K562 (cell line): ENCODE measurements at regions not wholly inside any gene's neighbourhood (a gene's known extent, or its start where the extent isn't known, plus 50 kb on each side); places are given as distances from the start of the nearest gene placed in this dataset.

Experiments used
- ATAC-seq: fragments of 200-7000 bp; cut with Tn5 transposase; 3 replicates; pipeline ENCODE4 v1.9.1; 2020; ENCODE audit warnings: moderate library complexity
- BruUV-seq: library from RNA; stranded (reverse); fragments of 400-500 nt; replicated peaks from 2 replicates; lab custom pipeline; 2021; lab: Mats Ljungman, UMichigan
- CTCF ChIA-PET: fragments of 300-600 bp; formaldehyde crosslinking; extraction: SDS; loops from one replicate; lab custom pipeline; 2021; ENCODE audit warnings: low intra/inter-chr PET ratio; lab: Yijun Ruan, JAX
- POLR2A ChIA-PET: fragments of 300-600, 350-650 bp; sonication (Branson Sonifier 250); formaldehyde crosslinking; extraction: SDS; loops from one replicate; lab custom pipeline; 2021; ENCODE audit warnings: antibody characterized with exemption, inconsistent platforms; lab: Yijun Ruan, JAX
- DNase-seq, 4 experiments: peaks; one replicate each; pipeline versions ENCODE4 v3.0.0 to v3.0.0-alpha.2; 2011 to 2018; ENCODE audit warnings: low spot score in 3 of 4, mixed read lengths in 3 of 4; ENCODE audit errors: extremely low read depth in 1 of 4
- FAIRE-seq: peaks from 2 replicates; lab custom pipeline; 2011; peaks lifted over from hg19 to GRCh38; lab: Jason Lieb, UNC
- H2AFZ ChIP-seq: 2 replicates; pipeline ENCODE4 v1.6.0; 2011; ENCODE audit warnings: low read depth, low read length, control low read depth, inconsistent platforms
- H3K27ac ChIP-seq: fragments of 200-600 bp; 3 replicates; pipeline ENCODE4 v1.8.0; 2011; ENCODE audit warnings: low read depth, mild to moderate bottlenecking, control low read depth, inconsistent platforms, low read length, moderate library complexity, mixed read lengths; ENCODE audit errors: extremely low read depth
- H3K27me3 ChIP-seq, 2 experiments: fragments of 300-600 bp in 1 of 2; 2 replicates in 1 of 2; 3 replicates in 1 of 2; pipeline versions ENCODE4 v1.6.0 to v1.8.0; 2011; ENCODE audit warnings: inconsistent platforms in 2 of 2, low read length in 2 of 2, mild to moderate bottlenecking in 1 of 2, mixed read lengths in 1 of 2, moderate library complexity in 1 of 2; ENCODE audit not compliant: control insufficient read depth in 2 of 2, insufficient read depth in 2 of 2
- H3K36me3 ChIP-seq: fragments of 300-600 bp; 3 replicates; pipeline ENCODE4 v1.8.0; 2011; ENCODE audit warnings: mild to moderate bottlenecking, low read length, inconsistent platforms; ENCODE audit not compliant: control insufficient read depth, insufficient read depth
- H3K4me1 ChIP-seq, 2 experiments: fragments of 200-600 bp in 1 of 2; replicated peaks in 1 of 2; 2 replicates in 1 of 2; 3 replicates in 1 of 2; pipeline versions ENCODE4 v1.5.1 to v1.8.0; 2011; ENCODE audit warnings: inconsistent platforms in 2 of 2, low read length in 2 of 2, mild to moderate bottlenecking in 1 of 2, mixed read lengths in 1 of 2, moderate library complexity in 1 of 2; ENCODE audit not compliant: control insufficient read depth in 2 of 2, insufficient read depth in 2 of 2
- H3K4me2 ChIP-seq: 2 replicates; pipeline ENCODE4 v1.6.1; 2011; ENCODE audit warnings: low read length, control low read depth, inconsistent platforms, mixed read lengths; ENCODE audit not compliant: insufficient read depth
- H3K4me3 ChIP-seq: fragments of 200-600 bp; sonication (generic), shearing (Covaris generic); 2 replicates; pipeline ENCODE4 v1.5.1; 2016; ENCODE audit warnings: control low read depth, inconsistent platforms
- H3K79me2 ChIP-seq: fragments of 200-600 bp; 3 replicates; pipeline ENCODE4 v1.8.0; 2011; ENCODE audit warnings: low read length, inconsistent platforms; ENCODE audit not compliant: control insufficient read depth, insufficient read depth
- H3K9ac ChIP-seq, 2 experiments: 2 replicates each; pipeline versions ENCODE4 v1.6.0 to v1.6.1; 2011; ENCODE audit warnings: low read depth in 2 of 2, low read length in 2 of 2, control low read depth in 1 of 2, inconsistent platforms in 1 of 2, mild to moderate bottlenecking in 1 of 2, mixed read lengths in 1 of 2; ENCODE audit not compliant: insufficient read depth in 1 of 2
- H3K9me1 ChIP-seq: one replicate; pipeline ENCODE4 v1.6.0; 2011; ENCODE audit warnings: inconsistent platforms, mild to moderate bottlenecking, low read length, moderate library complexity; ENCODE audit not compliant: control insufficient read depth, insufficient read depth
- H3K9me3 ChIP-seq: replicated peaks from 2 replicates; pipeline ENCODE4 v1.5.1; 2011; ENCODE audit warnings: low read depth, low read length, inconsistent platforms; ENCODE audit not compliant: control insufficient read depth, insufficient read depth
- H4K20me1 ChIP-seq: replicated peaks from 2 replicates; pipeline ENCODE4 v1.6.1; 2011; ENCODE audit warnings: low read length, inconsistent platforms, mixed read lengths; ENCODE audit not compliant: control insufficient read depth, insufficient read depth
- CBX1 ChIP-seq: sonication (generic); IDR thresholded peaks from 2 replicates; pipeline ENCODE4 v1.6.1; 2016; ENCODE audit warnings: antibody characterized with exemption, low read depth, mild to moderate bottlenecking
- CTBP1 ChIP-seq: fragments of 450-650 bp; IDR thresholded peaks from 2 replicates; pipeline ENCODE4 v1.6.1; 2016; ENCODE audit warnings: borderline replicate concordance
- DLX4 ChIP-seq: fragments of 250-450 bp; sonication (Bioruptor Pico); IDR thresholded peaks from 2 replicates; pipeline ENCODE4 v1.6.1; 2021; ENCODE audit warnings: mild to moderate bottlenecking
- E2F5 ChIP-seq: sonication (generic); formaldehyde crosslinking; IDR thresholded peaks from 2 replicates; pipeline ENCODE4 v1.8.0; 2022; ENCODE audit warnings: mild to moderate bottlenecking, missing genetic modification reagents
- ERF ChIP-seq: fragments of 450-650 bp; formaldehyde crosslinking; IDR thresholded peaks from 2 replicates; pipeline ENCODE4 v1.4.0; 2020; ENCODE audit warnings: mild to moderate bottlenecking, mixed read lengths
- KAT7 ChIP-seq: sonication (generic); formaldehyde crosslinking; IDR thresholded peaks from 2 replicates; pipeline ENCODE4 v1.8.0; 2022; ENCODE audit warnings: missing genetic modification reagents, mild to moderate bottlenecking, borderline replicate concordance
- MTA3 ChIP-seq: fragments of 450-650 bp; formaldehyde crosslinking; IDR thresholded peaks from 2 replicates; pipeline ENCODE4 v1.6.1; 2017; ENCODE audit warnings: mild to moderate bottlenecking, borderline replicate concordance
- PRMT5 ChIP-seq: sonication (generic); formaldehyde crosslinking; IDR thresholded peaks from 2 replicates; pipeline ENCODE4 v1.5.0; 2020; ENCODE audit warnings: missing genetic modification reagents
- PTRF ChIP-seq: fragments of 450-650 bp; IDR thresholded peaks from 2 replicates; pipeline ENCODE4 v1.6.1; 2016; ENCODE audit warnings: mild to moderate bottlenecking, missing genetic modification characterization, missing compliant biosample characterization
- PTTG1 ChIP-seq: fragments of 450-650 bp; IDR thresholded peaks from 2 replicates; pipeline ENCODE4 v1.6.1; 2016; ENCODE audit warnings: low read depth, mild to moderate bottlenecking, missing genetic modification characterization, missing compliant biosample characterization
- PYGO2 ChIP-seq: fragments of 450-650 bp; IDR thresholded peaks from 2 replicates; pipeline ENCODE4 v1.6.1; 2016; ENCODE audit warnings: mild to moderate bottlenecking, missing genetic modification characterization, moderate library complexity, missing compliant biosample characterization
- RBM22 ChIP-seq: fragments of 200-400 bp; formaldehyde crosslinking; IDR thresholded peaks from 2 replicates; pipeline ENCODE4 v1.6.1; 2018; ENCODE audit warnings: low read length, low read depth; ENCODE audit not compliant: poor library complexity, severe bottlenecking
- SUPT5H ChIP-seq: fragments of 450-650 bp; IDR thresholded peaks from 2 replicates; pipeline ENCODE4 v1.6.1; 2016
- ZBTB40 ChIP-seq, 2 experiments: fragments of 450-650 bp in 1 of 2; sonication (generic) in 1 of 2; formaldehyde crosslinking in 1 of 2; IDR thresholded peaks; 2 replicates each; pipeline versions ENCODE4 v1.7.1 to v1.9.0; 2016 to 2022; ENCODE audit warnings: inconsistent platforms in 1 of 2, mild to moderate bottlenecking in 1 of 2, missing genetic modification reagents in 1 of 2
- ZNF253 ChIP-seq: fragments of 250-450 bp; sonication (Bioruptor Pico); conservative IDR thresholded peaks from 2 replicates; pipeline ENCODE4 v1.6.1; 2021; ENCODE audit warnings: mild to moderate bottlenecking
- WGBS: fragments of 100-300 bp; shearing (Covaris generic); methylation state at CpG from one replicate; pipeline ENCODE4 v1.1.6; 2016; ENCODE audit warnings: low coverage, mixed read lengths; ENCODE audit not compliant: insufficient coverage; ENCODE audit errors: missing lambda C conversion rate; 5-methylcytosine and 5-hydroxymethylcytosine counted together
- in situ Hi-C: fragments of 300-500 bp; cut with MboI; formaldehyde crosslinking; loops from 4 replicates; pipeline ENCODE4 v1.15.0; 2018; ENCODE audit warnings: inconsistent platforms, mixed read lengths
- intact Hi-C: fragments of 100-400 bp; cut with micrococcal nuclease; formaldehyde crosslinking; loops from 2 replicates; pipeline ENCODE4 v1.14.2; 2022

- DNase-seq (no peak), ATAC-seq (no peak), FAIRE-seq (no peak)
- no peaks in the 10 kb centered on the region for H3K79me2 ChIP-seq
- intact Hi-C loops, result no loop called here
- ChIA-PET CTCF (no interaction called here), POLR2A (no interaction called here)
- WGBS, result 0% methylated on average over 2 of the region's 2 CpGs
- H3K27me3 ChIP-seq, result no peaks in the 10 kb centered on the region
- no peaks in the 10 kb centered on the region for H3K4me1 ChIP-seq
- no peaks in the 10 kb centered on the region for H3K9me1 ChIP-seq
- no peak overlapping the region for H3K4me3 ChIP-seq
- H3K9me3 ChIP-seq, result no peaks in the 10 kb centered on the region
- H3K27ac ChIP-seq, result no peak overlapping the region
- H3K9ac ChIP-seq, result no peak overlapping the region
- BruUV-seq, result no TSS peak
- H4K20me1 ChIP-seq, result no peaks in the 10 kb centered on the region
- no peak overlapping the region for H3K4me2 ChIP-seq
- H2AFZ ChIP-seq, result no peak overlapping the region
- in situ Hi-C loops, result no loop called here
- no peaks in the 10 kb centered on the region for H3K36me3 ChIP-seq
- TF ChIP-seq PTTG1 (tag), result no peak
- no peak for TF ChIP-seq SUPT5H
- TF ChIP-seq KAT7 (CRISPR knock-in tag), result no peak
- TF ChIP-seq E2F5 (CRISPR knock-in tag), result no peak
- TF ChIP-seq MTA3, result no peak
- TF ChIP-seq DLX4 (CRISPR knock-in tag), result no peak
- TF ChIP-seq ZBTB40 (IDR thresholded peaks at IDR 0.05), result no peak
- TF ChIP-seq ZBTB40 (CRISPR knock-in tag; IDR thresholded peaks at IDR 0.05), result no peak
- no peak for TF ChIP-seq CTBP1
- no peak for TF ChIP-seq ERF (CRISPR knock-in tag)
- no peak for TF ChIP-seq ZNF253
- no peak for TF ChIP-seq PYGO2 (tag)
- no peak for TF ChIP-seq PRMT5
- no peak for TF ChIP-seq CBX1
- TF ChIP-seq PTRF (tag), result no peak
- TF ChIP-seq RBM22, result no peak
Measured at GRCh38 chr12:68070957-68071356, 81.7 kb downstream of the IFNG-AS1 start.
